NCI-H146 treated with DMSO at 0.1 percent for 48 hours (cell line): ENCODE measurements at regions not wholly inside any gene's neighbourhood (a gene's known extent, or its start where the extent isn't known, plus 50 kb on each side); places are given as distances from the start of the nearest gene placed in this dataset.

Source experiments
- DNase-seq: peaks from one replicate; lab custom pipeline; 2025; ENCODE audit not compliant: unreplicated experiment; lab: John Stamatoyannopoulos, UW

- no peak for DNase-seq
Measured at GRCh38 chr2:8391584-8391983, 290.3 kb upstream of the ID2 start.

GRCh38 chr2:8392098-8392866, 289.6 kb upstream of the ID2 start:
- DNase-seq = no peak

GRCh38 chr2:8393506-8393905, 288.4 kb upstream of the ID2 start:
- no peak for DNase-seq

GRCh38 chr2:8394131-8394530, 287.7 kb upstream of the ID2 start:
- no peak for DNase-seq

GRCh38 chr2:8394569-8395359, 287.1 kb upstream of the ID2 start:
- DNase-seq = no peak

- DNase-seq = no peak
Measured at GRCh38 chr2:8395718-8396117, 286.1 kb upstream of the ID2 start.

- no peak for DNase-seq
Measured at GRCh38 chr2:8398040-8398668, 283.7 kb upstream of the ID2 start.

- DNase-seq = no peak
Measured at GRCh38 chr2:8399731-8400130, 282.1 kb upstream of the ID2 start.

- DNase-seq = no peak
Measured at GRCh38 chr2:8400196-8400595, 281.7 kb upstream of the ID2 start.

GRCh38 chr2:8402222-8402621, 279.6 kb upstream of the ID2 start:
- no peak for DNase-seq

- DNase-seq = no peak
Measured at GRCh38 chr2:8403876-8404275, 278.0 kb upstream of the ID2 start.

- no peak for DNase-seq
Measured at GRCh38 chr2:8405334-8405733, 276.5 kb upstream of the ID2 start.

GRCh38 chr2:8406271-8406670, 275.6 kb upstream of the ID2 start:
- DNase-seq = no peak

- no peak for DNase-seq
Measured at GRCh38 chr2:8407332-8407731, 274.5 kb upstream of the ID2 start.

- DNase-seq = no peak
Measured at GRCh38 chr2:8408560-8409460, 273.0 kb upstream of the ID2 start.

- no peak for DNase-seq
Measured at GRCh38 chr2:8409461-8410260, 272.2 kb upstream of the ID2 start.

GRCh38 chr2:8412082-8412481, 269.8 kb upstream of the ID2 start:
- no peak for DNase-seq

- DNase-seq = no peak
Measured at GRCh38 chr2:8412586-8412985, 269.3 kb upstream of the ID2 start.

GRCh38 chr2:8413589-8414135, 268.2 kb upstream of the ID2 start:
- no peak for DNase-seq
